Parathyroid adenoma (tissue), 2 donors: ENCODE measurements at regions not wholly inside any gene's neighbourhood (a gene's known extent, or its start where the extent isn't known, plus 50 kb on each side); places are given as distances from the start of the nearest gene placed in this dataset.

Source experiments
- H2AFZ ChIP-seq: fragments of 300-600 bp; sonication (generic); one replicate; pipeline ENCODE4 v1.7.0; 2017; ENCODE audit warnings: antibody characterized with exemption, mild to moderate bottlenecking
- H3K27ac ChIP-seq: fragments of 300-600 bp; sonication (generic); one replicate; pipeline ENCODE4 v1.7.0; 2017
- H3K27me3 ChIP-seq: fragments of 300-600 bp; sonication (generic); one replicate; pipeline ENCODE4 v1.7.0; 2017; ENCODE audit warnings: low read length; ENCODE audit not compliant: control insufficient read depth, insufficient read depth
- H3K36me3 ChIP-seq: fragments of 300-600 bp; sonication (generic); one replicate; pipeline ENCODE4 v1.7.0; 2017; ENCODE audit warnings: low read length; ENCODE audit not compliant: control insufficient read depth, insufficient read depth
- H3K4me1 ChIP-seq: fragments of 300-600 bp; sonication (generic); one replicate; pipeline ENCODE4 v1.7.0; 2017; ENCODE audit warnings: control low read depth
- H3K4me2 ChIP-seq: fragments of 300-600 bp; sonication (generic); one replicate; pipeline ENCODE4 v1.7.0; 2017; ENCODE audit warnings: low read length
- H3K4me3 ChIP-seq: fragments of 300-600 bp; sonication (generic); one replicate; pipeline ENCODE4 v1.7.0; 2017; ENCODE audit warnings: low read depth, low read length
- H3K79me2 ChIP-seq: fragments of 300-600 bp; sonication (generic); one replicate; pipeline ENCODE4 v1.7.0; 2017; ENCODE audit warnings: control low read depth
- H3K9ac ChIP-seq: fragments of 300-600 bp; sonication (generic); one replicate; pipeline ENCODE4 v1.7.0; 2017; ENCODE audit warnings: mild to moderate bottlenecking
- H3K9me3 ChIP-seq: fragments of 300-600 bp; sonication (generic); one replicate; pipeline ENCODE4 v1.7.0; 2017; ENCODE audit warnings: low read length; ENCODE audit not compliant: control insufficient read depth
- TF ChIP-seq, protein P1 (sequence below): fragments of 300-600 bp; sonication (generic); IDR thresholded peaks from one replicate; pipeline ENCODE4 v1.7.0; 2017; ENCODE audit warnings: antibody characterized with exemption, mild to moderate bottlenecking
- donor health status: primary hyperparathyroidism.

- Histone ChIP-seq H3K4me2 (no peak overlapping the region), H3K4me3 (no peak overlapping the region), H3K27me3 (no peaks in the 10 kb centered on the region), H3K9ac (no peak overlapping the region), H3K9me3 (no peaks in the 10 kb centered on the region), H3K79me2 (no peaks in the 10 kb centered on the region), H3K36me3 (no peaks in the 10 kb centered on the region), H3K27ac (no peak overlapping the region), H2AFZ (no peak overlapping the region), H3K4me1 (no peaks in the 10 kb centered on the region)
- TF ChIP-seq, protein P1, sequence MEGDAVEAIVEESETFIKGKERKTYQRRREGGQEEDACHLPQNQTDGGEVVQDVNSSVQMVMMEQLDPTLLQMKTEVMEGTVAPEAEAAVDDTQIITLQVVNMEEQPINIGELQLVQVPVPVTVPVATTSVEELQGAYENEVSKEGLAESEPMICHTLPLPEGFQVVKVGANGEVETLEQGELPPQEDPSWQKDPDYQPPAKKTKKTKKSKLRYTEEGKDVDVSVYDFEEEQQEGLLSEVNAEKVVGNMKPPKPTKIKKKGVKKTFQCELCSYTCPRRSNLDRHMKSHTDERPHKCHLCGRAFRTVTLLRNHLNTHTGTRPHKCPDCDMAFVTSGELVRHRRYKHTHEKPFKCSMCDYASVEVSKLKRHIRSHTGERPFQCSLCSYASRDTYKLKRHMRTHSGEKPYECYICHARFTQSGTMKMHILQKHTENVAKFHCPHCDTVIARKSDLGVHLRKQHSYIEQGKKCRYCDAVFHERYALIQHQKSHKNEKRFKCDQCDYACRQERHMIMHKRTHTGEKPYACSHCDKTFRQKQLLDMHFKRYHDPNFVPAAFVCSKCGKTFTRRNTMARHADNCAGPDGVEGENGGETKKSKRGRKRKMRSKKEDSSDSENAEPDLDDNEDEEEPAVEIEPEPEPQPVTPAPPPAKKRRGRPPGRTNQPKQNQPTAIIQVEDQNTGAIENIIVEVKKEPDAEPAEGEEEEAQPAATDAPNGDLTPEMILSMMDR = no peak
Observed at GRCh38 chr4:124589786-124590185, 122.7 kb downstream of the ANKRD50 start.

GRCh38 chr4:124590480-124590879, 122.1 kb downstream of the ANKRD50 start:
- Histone ChIP-seq H3K4me1 (no peaks in the 10 kb centered on the region), H2AFZ (no peak overlapping the region), H3K9me3 (no peaks in the 10 kb centered on the region), H3K27ac (no peak overlapping the region), H3K27me3 (no peaks in the 10 kb centered on the region), H3K36me3 (no peaks in the 10 kb centered on the region), H3K79me2 (no peaks in the 10 kb centered on the region), H3K4me3 (no peak overlapping the region), H3K4me2 (no peak overlapping the region), H3K9ac (no peak overlapping the region)
- TF ChIP-seq, protein P1 = no peak

GRCh38 chr4:124591637-124592036, 120.9 kb downstream of the ANKRD50 start:
- Histone ChIP-seq H3K4me2 (no peak overlapping the region), H3K27ac (no peak overlapping the region), H3K9ac (no peak overlapping the region), H2AFZ (no peak overlapping the region), H3K9me3 (no peaks in the 10 kb centered on the region), H3K4me3 (no peak overlapping the region), H3K36me3 (no peaks in the 10 kb centered on the region), H3K79me2 (no peaks in the 10 kb centered on the region), H3K4me1 (no peaks in the 10 kb centered on the region), H3K27me3 (no peaks in the 10 kb centered on the region)
- TF ChIP-seq, protein P1 = no peak

DNA sequence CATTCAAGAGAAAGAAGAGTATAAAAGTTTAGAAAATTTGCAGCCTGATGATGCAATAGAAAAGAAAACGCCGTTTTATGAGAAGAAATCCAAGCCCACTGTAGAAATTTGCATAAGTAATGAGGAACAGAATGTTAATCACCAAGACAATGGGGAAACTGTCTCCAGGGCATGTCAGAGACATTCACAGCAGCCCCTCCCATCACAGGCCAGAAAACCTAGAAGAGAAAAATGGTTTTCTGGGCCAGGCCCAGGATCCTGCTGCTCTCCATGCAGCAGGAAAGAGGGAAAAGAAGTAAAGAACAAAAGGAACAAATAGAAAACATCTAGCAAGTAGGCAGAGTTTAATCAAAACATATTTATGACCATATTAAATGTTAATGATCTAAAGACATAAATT, 119.0 kb downstream of the ANKRD50 start:
- H2AFZ ChIP-seq = no peak overlapping the region
- no peak overlapping the region for H3K4me3 ChIP-seq
- no peaks in the 10 kb centered on the region for H3K36me3 ChIP-seq
- TF ChIP-seq, protein P1 = no peak
- no peaks in the 10 kb centered on the region for H3K4me1 ChIP-seq
- no peak overlapping the region for H3K4me2 ChIP-seq
- no peak overlapping the region for H3K9ac ChIP-seq
- no peaks in the 10 kb centered on the region for H3K9me3 ChIP-seq
- no peaks in the 10 kb centered on the region for H3K27me3 ChIP-seq
- no peak overlapping the region for H3K27ac ChIP-seq
- H3K79me2 ChIP-seq = no peaks in the 10 kb centered on the region

DNA sequence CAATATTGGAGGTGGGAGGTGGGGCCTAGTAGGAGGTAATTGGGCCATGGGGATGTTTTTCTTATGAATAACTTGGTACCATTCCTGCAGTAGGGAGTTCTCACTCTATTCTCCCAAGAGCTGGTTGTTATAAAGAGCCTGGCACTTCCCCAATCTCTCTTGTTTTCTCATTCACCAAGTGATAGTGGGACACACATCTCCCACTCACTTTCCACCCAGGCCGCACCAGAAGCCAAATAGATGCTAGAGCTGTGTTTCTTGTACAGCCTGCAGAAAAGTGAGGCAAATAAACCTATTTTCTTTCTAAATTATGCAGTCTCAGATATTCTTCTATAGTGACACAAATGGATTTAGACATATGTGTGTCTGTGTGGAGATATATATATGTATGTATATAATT, 117.6 kb downstream of the ANKRD50 start:
- no peak overlapping the region for H2AFZ ChIP-seq
- no peak overlapping the region for H3K27ac ChIP-seq
- H3K27me3 ChIP-seq = no peaks in the 10 kb centered on the region
- H3K79me2 ChIP-seq = no peaks in the 10 kb centered on the region
- no peaks in the 10 kb centered on the region for H3K9me3 ChIP-seq
- H3K4me2 ChIP-seq = no peak overlapping the region
- TF ChIP-seq, protein P1 = no peak
- H3K4me3 ChIP-seq = no peak overlapping the region
- no peaks in the 10 kb centered on the region for H3K36me3 ChIP-seq
- H3K4me1 ChIP-seq = no peaks in the 10 kb centered on the region
- H3K9ac ChIP-seq = no peak overlapping the region
